Mesenteric fat pad (tissue), 1 donor: ENCODE measurements at regions not wholly inside any gene's neighbourhood (a gene's known extent, or its start where the extent isn't known, plus 50 kb on each side); places are given as distances from the start of the nearest gene placed in this dataset.

Experiments
- DNase-seq: peaks from one replicate; pipeline ENCODE4 v3.0.0-alpha.2; 2020; ENCODE audit warnings: low spot score
- donor health status: DM: yes; HTN: yes; CAD: no.

GRCh38 chr22:48957987-48958321 lies 869.7 kb downstream of the BRD1 start:
- DNase-seq = peak; percentile 22

- peak; percentile 82 for DNase-seq
Measured at GRCh38 chr22:48957311-48957986, 870.2 kb downstream of the BRD1 start.

DNA sequence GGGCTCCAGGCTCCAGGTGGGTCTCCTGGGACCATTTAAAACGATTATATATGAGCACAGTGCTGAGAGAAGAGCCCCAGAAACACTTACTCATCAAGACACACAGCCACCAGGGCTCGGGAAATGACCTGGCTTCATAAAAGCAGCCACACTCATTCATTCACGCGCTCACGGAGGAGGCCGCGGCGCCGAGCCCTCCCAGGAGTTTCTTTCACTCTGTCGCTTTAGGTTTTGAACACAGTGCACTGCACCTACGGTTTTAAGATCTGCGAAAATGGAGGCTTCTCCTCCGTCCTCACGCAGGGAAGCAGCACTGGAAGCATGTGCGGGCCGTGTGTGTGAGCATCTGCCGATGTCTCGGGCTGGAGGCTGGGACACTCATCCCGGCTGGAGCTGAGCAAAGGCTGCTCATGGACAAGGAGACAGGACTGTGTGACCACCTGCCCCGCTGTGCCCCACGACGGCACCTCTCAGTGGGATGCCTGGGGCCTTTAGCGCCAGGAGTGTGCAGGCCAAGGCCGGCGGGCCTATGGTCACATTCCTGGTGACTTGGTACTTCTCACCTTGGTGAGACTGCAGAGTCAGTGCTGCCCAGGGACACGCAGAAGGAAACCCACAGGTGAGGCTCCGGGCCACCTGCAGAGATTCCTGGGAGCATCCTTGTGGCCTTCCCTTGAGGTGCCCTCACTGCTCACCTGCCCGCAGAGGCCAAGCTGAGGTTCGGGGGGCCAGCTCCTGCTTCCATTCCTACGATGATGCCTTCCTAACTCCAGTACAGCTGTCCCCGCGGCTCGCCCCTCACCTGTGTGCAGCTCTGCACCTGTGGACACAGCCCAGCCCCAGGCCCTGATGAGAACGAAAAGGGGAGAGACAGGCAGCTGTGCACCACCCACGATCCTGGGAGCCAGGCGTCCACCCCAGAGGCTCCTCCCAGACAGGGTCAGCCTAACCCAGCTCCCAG lies 872.0 kb downstream of the BRD1 start:
- DNase-seq = peak; percentile 84

DNA sequence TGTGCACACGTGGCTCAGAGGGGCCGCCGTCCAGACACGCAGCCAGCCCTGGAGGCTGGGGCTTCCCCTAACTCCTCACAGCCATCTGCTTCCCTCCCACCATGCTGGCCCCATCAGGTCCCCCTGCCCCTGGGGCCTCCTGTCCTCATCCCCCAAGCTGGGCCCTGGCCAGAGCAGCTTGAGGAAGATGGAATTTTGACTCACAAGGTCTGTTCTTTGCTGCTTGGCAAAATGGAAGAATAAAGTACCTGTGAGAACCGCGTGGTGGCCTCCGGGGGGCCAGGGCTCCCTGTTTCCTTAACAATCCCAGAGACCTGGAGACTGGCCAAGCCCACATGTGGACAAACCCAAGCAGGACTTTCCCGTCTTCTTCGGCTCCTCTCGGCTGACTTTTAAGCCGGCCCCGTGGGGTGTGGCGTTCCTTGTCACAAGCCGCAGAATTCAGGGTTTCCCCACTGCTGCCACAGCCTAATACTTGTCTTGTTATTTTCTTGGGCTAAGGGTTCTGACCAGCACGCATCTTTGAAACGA lies 872.8 kb downstream of the BRD1 start:
- DNase-seq = peak; percentile 84

DNA sequence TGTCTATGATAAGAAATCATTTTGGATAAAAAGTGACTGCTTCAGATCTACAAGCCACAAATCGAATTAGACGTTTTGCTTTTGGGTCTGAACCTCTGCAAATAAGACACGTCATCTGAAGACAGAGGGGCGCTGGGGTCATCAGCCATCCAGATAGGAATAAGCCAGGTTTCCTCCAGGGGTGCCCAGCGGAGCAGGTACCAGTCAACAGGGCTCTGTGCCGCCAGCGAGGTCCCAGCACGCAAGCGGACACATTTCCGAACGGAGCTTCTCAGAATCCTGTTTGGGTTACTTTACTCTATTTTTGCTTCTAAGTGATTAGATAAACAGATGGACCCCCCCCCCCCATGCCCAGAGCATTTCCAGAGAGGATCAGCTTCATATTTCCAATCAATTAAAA lies 873.8 kb downstream of the BRD1 start:
- DNase-seq = peak; percentile 30

- DNase-seq = peak; percentile 68
Measured at GRCh38 chr22:48953103-48953720, 874.5 kb downstream of the BRD1 start.

GRCh38 chr22:48952256-48953102 lies 875.2 kb downstream of the BRD1 start:
- peak; percentile 72 for DNase-seq

GRCh38 chr22:48951836-48952235 lies 875.8 kb downstream of the BRD1 start:
- DNase-seq = peak; percentile 73

GRCh38 chr22:48950151-48950915 lies 877.3 kb downstream of the BRD1 start:
- DNase-seq = peak; percentile 74

- DNase-seq = peak; percentile 51
Measured at GRCh38 chr22:48949375-48950149, 878.1 kb downstream of the BRD1 start.

DNA sequence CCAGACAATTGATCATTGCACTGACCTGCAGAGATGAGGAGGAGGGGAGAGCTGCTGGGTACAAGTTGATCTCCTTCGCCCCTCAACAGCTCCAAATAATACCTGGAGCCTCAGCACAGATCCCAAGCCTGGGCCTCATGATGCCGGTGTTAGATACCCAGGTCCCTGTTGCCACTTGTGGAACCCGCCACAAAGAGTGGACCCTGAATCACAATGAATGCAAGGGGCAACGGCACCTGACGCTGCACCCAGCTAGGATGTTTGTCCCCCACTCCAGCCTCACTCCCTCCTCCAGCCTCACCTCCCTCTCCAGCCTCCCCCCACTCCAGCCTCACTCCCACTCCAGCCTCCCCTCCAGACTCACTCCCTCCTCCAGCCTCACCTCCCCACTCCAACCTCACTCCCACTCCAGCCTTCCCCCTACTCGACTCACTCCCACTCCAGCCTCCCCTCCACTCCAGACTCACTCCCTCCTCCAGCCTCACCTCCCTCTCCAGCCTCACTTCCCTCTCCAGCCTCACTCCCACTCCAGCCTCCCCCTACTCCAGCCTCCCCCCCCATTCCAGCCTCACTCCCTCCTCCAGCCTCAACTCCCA lies 879.0 kb downstream of the BRD1 start:
- DNase-seq = peak; percentile 26

- peak; percentile 41 for DNase-seq
Measured at GRCh38 chr22:48947636-48948035, 880.0 kb downstream of the BRD1 start.

DNA sequence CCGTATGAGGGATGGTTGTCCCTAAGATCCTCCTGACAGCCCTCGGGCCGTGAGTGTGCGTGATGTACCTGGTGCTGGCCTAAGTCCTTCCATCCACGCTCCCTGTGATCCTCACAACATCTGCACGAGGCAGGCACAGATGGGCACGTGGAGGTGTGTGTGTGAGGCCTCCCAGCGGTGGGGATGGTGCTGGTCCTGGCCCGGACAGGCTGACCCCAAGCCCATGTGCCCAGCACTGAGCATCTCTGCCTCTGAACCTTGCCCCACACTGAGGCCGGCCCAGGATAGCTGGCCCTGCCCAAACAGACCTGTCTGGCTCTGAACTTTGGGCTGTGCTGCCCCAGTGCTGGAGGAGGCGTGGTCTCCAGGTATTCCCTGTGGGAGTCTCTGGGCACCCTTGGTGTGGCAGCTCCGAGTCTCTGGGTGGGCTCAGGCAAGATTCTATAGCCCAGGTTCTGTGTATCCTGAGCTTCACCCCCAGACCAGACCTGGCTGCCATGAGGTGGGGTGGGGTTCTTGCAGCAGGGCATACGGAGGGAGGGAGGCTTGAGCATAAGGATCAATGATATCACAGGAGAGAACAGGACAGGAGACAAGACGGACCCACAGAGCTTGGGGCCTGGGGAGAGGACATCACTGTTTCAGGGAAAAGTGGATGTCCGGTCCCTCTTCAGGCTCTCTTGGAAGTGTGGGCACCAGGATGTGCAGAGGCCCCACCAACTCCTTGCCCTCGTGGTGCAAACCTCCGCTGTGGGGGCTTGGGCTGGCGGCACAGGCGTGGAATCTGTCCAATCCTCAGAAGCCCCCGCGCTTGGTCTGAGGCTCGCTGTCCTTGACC lies 881.8 kb downstream of the BRD1 start:
- peak; percentile 83 for DNase-seq

GRCh38 chr22:48944751-48945620 lies 882.7 kb downstream of the BRD1 start:
- peak; percentile 84 for DNase-seq

DNA sequence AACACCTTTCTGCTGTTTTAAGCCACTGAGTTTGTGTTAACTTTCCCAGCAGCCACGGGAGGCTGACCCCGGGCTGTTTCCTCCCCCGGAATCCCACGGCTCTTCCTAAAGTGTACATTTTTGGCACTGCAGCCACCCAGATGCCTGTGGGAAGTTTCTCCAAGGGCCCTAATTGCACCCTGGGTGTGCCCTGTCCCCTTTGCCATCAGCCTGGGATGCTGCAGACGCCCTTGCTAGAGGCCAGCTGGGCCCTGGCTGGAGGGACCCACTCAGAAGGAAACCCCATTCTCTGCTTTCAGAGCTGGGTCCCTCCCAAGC lies 883.3 kb downstream of the BRD1 start:
- DNase-seq = no peak

- peak; percentile 84 for DNase-seq
Measured at GRCh38 chr22:48943567-48944432, 883.9 kb downstream of the BRD1 start.
